SK-N-SH (cell line): ENCODE measurements at regions not wholly inside any gene's neighbourhood (a gene's known extent, or its start where the extent isn't known, plus 50 kb on each side); places are given as distances from the start of the nearest gene placed in this dataset.
"Not testable (repeated sequence)": the region's sequence is repeated elsewhere in the genome, so short reads cannot be mapped to it uniquely, and the experiment has no call there.

ENCODE experiments used
- CTCF ChIA-PET: fragments of 300-600, 350-600 bp; formaldehyde crosslinking; extraction: SDS; loops from one replicate; lab custom pipeline; 2021; lab: Yijun Ruan, JAX
- POLR2A ChIA-PET: fragments of 350-600 bp; sonication (Branson Sonifier 250); formaldehyde crosslinking; extraction: SDS; loops from one replicate; lab custom pipeline; 2020; ENCODE audit warnings: antibody characterized with exemption, inconsistent platforms; lab: Yijun Ruan, JAX
- DNase-seq: peaks from one replicate; pipeline ENCODE4 v3.0.0; 2012
- H2AFZ ChIP-seq: fragments of 200-600 bp; sonication (generic); 2 replicates; pipeline ENCODE4 v1.8.1; 2016; ENCODE audit warnings: antibody characterized with exemption, mild to moderate bottlenecking, low read depth
- H3F3A ChIP-seq: fragments of 200-600 bp; sonication (generic); replicated peaks from 2 replicates; pipeline ENCODE3; 2016; ENCODE audit warnings: antibody characterized with exemption, mild to moderate bottlenecking; ENCODE audit not compliant: insufficient read depth
- H3K27ac ChIP-seq, 2 experiments: fragments of 200-500 bp in 1 of 2; fragments of 200-600 bp in 1 of 2; sonication (Bioruptor generic) in 1 of 2; sonication (generic), shearing (Covaris generic) in 1 of 2; 2 replicates each; pipeline versions ENCODE4 v1.5.1 to v1.6.1; 2014 to 2016; ENCODE audit warnings: low read depth in 2 of 2, inconsistent platforms in 1 of 2, low read length in 1 of 2, mild to moderate bottlenecking in 1 of 2, mixed read lengths in 1 of 2
- H3K27me3 ChIP-seq: fragments of 200-600 bp; sonication (generic), shearing (Covaris generic); 2 replicates; pipeline ENCODE4 v1.6.1; 2016; ENCODE audit warnings: mixed run types; ENCODE audit not compliant: insufficient read depth
- H3K36me3 ChIP-seq, 2 experiments: fragments of 200-500 bp in 1 of 2; fragments of 200-600 bp in 1 of 2; sonication (Bioruptor generic) in 1 of 2; sonication (generic) in 1 of 2; replicated peaks in 1 of 2; 2 replicates each; pipeline versions ENCODE3 to v1.5.1; 2014 to 2016; ENCODE audit warnings: low read length in 1 of 2, mild to moderate bottlenecking in 1 of 2; ENCODE audit not compliant: insufficient read depth in 2 of 2, control insufficient read depth in 1 of 2
- H3K4me1 ChIP-seq, 2 experiments: fragments of 200-500 bp in 1 of 2; fragments of 200-600 bp in 1 of 2; sonication (Bioruptor generic) in 1 of 2; sonication (generic), shearing (Covaris generic) in 1 of 2; 2 replicates each; pipeline versions ENCODE4 v1.5.1 to v1.6.1; 2014 to 2016; ENCODE audit warnings: low read depth in 1 of 2, low read length in 1 of 2, mixed run types in 1 of 2; ENCODE audit not compliant: insufficient read depth in 2 of 2, control insufficient read depth in 1 of 2
- H3K4me2 ChIP-seq: fragments of 200-600 bp; sonication (generic), shearing (Covaris generic); 2 replicates; pipeline ENCODE4 v1.6.1; 2017; ENCODE audit warnings: mixed run types
- H3K4me3 ChIP-seq, 2 experiments: fragments of 200-500 bp in 1 of 2; fragments of 200-600 bp in 1 of 2; sonication (Bioruptor generic) in 1 of 2; sonication (generic), shearing (Covaris generic) in 1 of 2; 2 replicates each; pipeline versions ENCODE4 v1.5.1 to v1.8.1; 2014 to 2016; ENCODE audit warnings: low read depth in 2 of 2, inconsistent platforms in 1 of 2, low read length in 1 of 2, mild to moderate bottlenecking in 1 of 2, mixed read lengths in 1 of 2, moderate library complexity in 1 of 2
- H3K79me2 ChIP-seq: fragments of 200-600 bp; sonication (generic); 2 replicates; pipeline ENCODE4 v1.8.1; 2017; ENCODE audit warnings: mild to moderate bottlenecking; ENCODE audit not compliant: insufficient read depth
- H3K9ac ChIP-seq: fragments of 200-600 bp; sonication (generic); 2 replicates; pipeline ENCODE4 v1.6.1; 2017; ENCODE audit warnings: mixed run types
- H3K9me2 ChIP-seq: fragments of 200-600 bp; sonication (generic); 2 replicates; pipeline ENCODE4 v1.6.1; 2017; ENCODE audit warnings: mixed run types
- H3K9me3 ChIP-seq: fragments of 200-600 bp; sonication (generic); 2 replicates; pipeline ENCODE4 v1.6.1; 2017; ENCODE audit warnings: mixed run types, mild to moderate bottlenecking, moderate library complexity
- H4K20me1 ChIP-seq: fragments of 200-600 bp; sonication (generic); 2 replicates; pipeline ENCODE4 v1.6.1; 2017; ENCODE audit warnings: mild to moderate bottlenecking, mixed run types; ENCODE audit not compliant: insufficient read depth
- ELF1 ChIP-seq: IDR thresholded peaks from 2 replicates; pipeline ENCODE4 v1.4.0; 2012
- FOSL2 ChIP-seq: IDR thresholded peaks from 2 replicates; pipeline ENCODE4 v1.4.0; 2012; ENCODE audit warnings: low read depth, mild to moderate bottlenecking, moderate library complexity, borderline replicate concordance
- FOXM1 ChIP-seq: IDR thresholded peaks from 2 replicates; pipeline ENCODE4 v1.4.0; 2012; ENCODE audit warnings: low read depth, mild to moderate bottlenecking
- GATA2 ChIP-seq: sonication (generic); formaldehyde crosslinking; IDR thresholded peaks from 2 replicates; pipeline ENCODE4 v1.5.0; 2020; ENCODE audit warnings: mild to moderate bottlenecking, missing genetic modification reagents
- JUND ChIP-seq: IDR thresholded peaks from 2 replicates; pipeline ENCODE4 v1.4.0; 2012
- MEF2A ChIP-seq: IDR thresholded peaks from 2 replicates; pipeline ENCODE4 v1.4.0; 2012; ENCODE audit warnings: low read depth, borderline replicate concordance
- MXI1 ChIP-seq: IDR thresholded peaks from 2 replicates; pipeline ENCODE4 v1.6.1; 2012; ENCODE audit warnings: mild to moderate bottlenecking, low read depth, low read length, improper control_type of control experiment
- POLR2AphosphoS5 ChIP-seq: IDR thresholded peaks from 2 replicates; pipeline ENCODE4 v1.6.1; 2012; ENCODE audit warnings: low read depth, low read length
- RCOR1 ChIP-seq: fragments of 150-350 bp; IDR thresholded peaks from 2 replicates; pipeline ENCODE4 v1.6.1; 2017; ENCODE audit warnings: antibody characterized with exemption, low read length
- SIN3A ChIP-seq: IDR thresholded peaks from 2 replicates; pipeline ENCODE4 v1.6.1; 2012; ENCODE audit warnings: low read depth, mild to moderate bottlenecking, low read length, moderate library complexity, borderline replicate concordance
- SMC3 ChIP-seq: IDR thresholded peaks from 2 replicates; pipeline ENCODE4 v1.6.1; 2012; ENCODE audit warnings: low read depth, low read length, improper control_type of control experiment
- TAF1 ChIP-seq: IDR thresholded peaks from 2 replicates; pipeline ENCODE4 v1.6.1; 2012; ENCODE audit warnings: low read depth, mild to moderate bottlenecking, low read length, moderate library complexity, borderline replicate concordance
- TCF12 ChIP-seq: IDR thresholded peaks from 2 replicates; pipeline ENCODE4 v1.4.0; 2012
- WGBS: methylation state at CpG from one replicate; pipeline ENCODE4 v1.1.6; 2017; ENCODE audit warnings: low lambda C conversion rate; 5-methylcytosine and 5-hydroxymethylcytosine counted together
- TF ChIP-seq, protein P1 (sequence below): fragments of 150-350 bp; IDR thresholded peaks from 2 replicates; pipeline ENCODE4 v1.6.1; 2017; ENCODE audit warnings: antibody characterized with exemption, low read length, low read depth, borderline replicate concordance
- TF ChIP-seq, protein P2 (sequence below): fragments of 200-600 bp; sonication (generic); IDR thresholded peaks from 2 replicates; pipeline ENCODE4 v1.6.1; 2017; ENCODE audit warnings: antibody characterized with exemption, mild to moderate bottlenecking, moderate library complexity
- TF ChIP-seq, protein P3 (sequence below): fragments of 150-350 bp; IDR thresholded peaks from 2 replicates; pipeline ENCODE4 v1.6.1; 2016; ENCODE audit warnings: mild to moderate bottlenecking, low read depth, low read length
- TF ChIP-seq, protein P4 (sequence below): IDR thresholded peaks from 2 replicates; pipeline ENCODE4 v1.4.0; 2012; ENCODE audit warnings: low read depth, borderline replicate concordance
- TF ChIP-seq, protein P5 (sequence below): IDR thresholded peaks from 2 replicates; pipeline ENCODE4 v1.4.0; 2012; ENCODE audit warnings: low read depth
- TF ChIP-seq, protein P6 (sequence below): IDR thresholded peaks from 2 replicates; pipeline ENCODE4 v1.4.0; 2012; ENCODE audit warnings: low read depth, borderline replicate concordance

DNA sequence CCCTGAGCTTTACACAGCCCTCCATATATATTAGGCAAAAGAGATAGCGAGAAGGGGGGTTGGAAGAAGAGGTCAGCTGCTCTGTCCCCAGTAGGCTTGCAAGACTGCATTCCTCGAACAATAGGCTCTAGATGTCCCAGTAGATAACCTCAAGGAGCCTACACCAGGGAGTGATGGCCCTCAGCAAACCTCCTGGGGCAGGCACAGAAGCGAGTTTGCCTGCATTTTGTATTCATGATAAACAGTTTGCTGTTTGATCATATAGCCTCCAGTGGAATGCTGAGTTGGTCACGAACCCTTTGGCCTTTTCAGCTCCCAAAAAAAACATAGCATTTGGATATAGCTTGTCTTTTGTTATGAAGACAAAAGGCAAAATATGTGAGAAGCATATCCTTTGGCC, 95.1 kb upstream of the GRAMD1B start:
- no peak overlapping the region for H3K4me2 ChIP-seq
- H3F3A ChIP-seq, result no peaks in the 10 kb centered on the region
- no peak for DNase-seq
- H3K79me2 ChIP-seq, result no peaks in the 10 kb centered on the region
- no peaks in the 10 kb centered on the region for H3K36me3 ChIP-seq
- no peaks in the 10 kb centered on the region for H3K9me3 ChIP-seq
- CTCF ChIA-PET, result interaction anchor here (0.7 to 1.5 kb wide), 5 partner anchors 11 to 129 kb away, joined by 3 to 7 read pairs (median 3); no protein-coding TSS in a partner anchor
- H4K20me1 ChIP-seq, result no peaks in the 10 kb centered on the region
- no peak overlapping the region for H3K27ac ChIP-seq
- no peak overlapping the region for H3K4me3 ChIP-seq
- no peak overlapping the region for H2AFZ ChIP-seq
- no peak overlapping the region for H3K9ac ChIP-seq
- H3K4me1 ChIP-seq, result peaks cover 0 to 8% of the 10 kb centered on the region in 2 experiments; a peak in 2 of 4 replicates
- no peak for TF ChIP-seq FOXM1
- TF ChIP-seq, protein P1, sequence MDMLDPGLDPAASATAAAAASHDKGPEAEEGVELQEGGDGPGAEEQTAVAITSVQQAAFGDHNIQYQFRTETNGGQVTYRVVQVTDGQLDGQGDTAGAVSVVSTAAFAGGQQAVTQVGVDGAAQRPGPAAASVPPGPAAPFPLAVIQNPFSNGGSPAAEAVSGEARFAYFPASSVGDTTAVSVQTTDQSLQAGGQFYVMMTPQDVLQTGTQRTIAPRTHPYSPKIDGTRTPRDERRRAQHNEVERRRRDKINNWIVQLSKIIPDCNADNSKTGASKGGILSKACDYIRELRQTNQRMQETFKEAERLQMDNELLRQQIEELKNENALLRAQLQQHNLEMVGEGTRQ, result no peak
- TF ChIP-seq FOSL2, result no peak
- TF ChIP-seq, protein P2, sequence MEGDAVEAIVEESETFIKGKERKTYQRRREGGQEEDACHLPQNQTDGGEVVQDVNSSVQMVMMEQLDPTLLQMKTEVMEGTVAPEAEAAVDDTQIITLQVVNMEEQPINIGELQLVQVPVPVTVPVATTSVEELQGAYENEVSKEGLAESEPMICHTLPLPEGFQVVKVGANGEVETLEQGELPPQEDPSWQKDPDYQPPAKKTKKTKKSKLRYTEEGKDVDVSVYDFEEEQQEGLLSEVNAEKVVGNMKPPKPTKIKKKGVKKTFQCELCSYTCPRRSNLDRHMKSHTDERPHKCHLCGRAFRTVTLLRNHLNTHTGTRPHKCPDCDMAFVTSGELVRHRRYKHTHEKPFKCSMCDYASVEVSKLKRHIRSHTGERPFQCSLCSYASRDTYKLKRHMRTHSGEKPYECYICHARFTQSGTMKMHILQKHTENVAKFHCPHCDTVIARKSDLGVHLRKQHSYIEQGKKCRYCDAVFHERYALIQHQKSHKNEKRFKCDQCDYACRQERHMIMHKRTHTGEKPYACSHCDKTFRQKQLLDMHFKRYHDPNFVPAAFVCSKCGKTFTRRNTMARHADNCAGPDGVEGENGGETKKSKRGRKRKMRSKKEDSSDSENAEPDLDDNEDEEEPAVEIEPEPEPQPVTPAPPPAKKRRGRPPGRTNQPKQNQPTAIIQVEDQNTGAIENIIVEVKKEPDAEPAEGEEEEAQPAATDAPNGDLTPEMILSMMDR, result no peak
- TF ChIP-seq SIN3A, result no peak
- TF ChIP-seq, protein P3, sequence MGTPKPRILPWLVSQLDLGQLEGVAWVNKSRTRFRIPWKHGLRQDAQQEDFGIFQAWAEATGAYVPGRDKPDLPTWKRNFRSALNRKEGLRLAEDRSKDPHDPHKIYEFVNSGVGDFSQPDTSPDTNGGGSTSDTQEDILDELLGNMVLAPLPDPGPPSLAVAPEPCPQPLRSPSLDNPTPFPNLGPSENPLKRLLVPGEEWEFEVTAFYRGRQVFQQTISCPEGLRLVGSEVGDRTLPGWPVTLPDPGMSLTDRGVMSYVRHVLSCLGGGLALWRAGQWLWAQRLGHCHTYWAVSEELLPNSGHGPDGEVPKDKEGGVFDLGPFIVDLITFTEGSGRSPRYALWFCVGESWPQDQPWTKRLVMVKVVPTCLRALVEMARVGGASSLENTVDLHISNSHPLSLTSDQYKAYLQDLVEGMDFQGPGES, result no peak
- TF ChIP-seq, protein P4, sequence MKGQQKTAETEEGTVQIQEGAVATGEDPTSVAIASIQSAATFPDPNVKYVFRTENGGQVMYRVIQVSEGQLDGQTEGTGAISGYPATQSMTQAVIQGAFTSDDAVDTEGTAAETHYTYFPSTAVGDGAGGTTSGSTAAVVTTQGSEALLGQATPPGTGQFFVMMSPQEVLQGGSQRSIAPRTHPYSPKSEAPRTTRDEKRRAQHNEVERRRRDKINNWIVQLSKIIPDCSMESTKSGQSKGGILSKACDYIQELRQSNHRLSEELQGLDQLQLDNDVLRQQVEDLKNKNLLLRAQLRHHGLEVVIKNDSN, result no peak
- no peak for TF ChIP-seq MEF2A
- no peak for TF ChIP-seq MXI1
- TF ChIP-seq JUND, result no peak
- TF ChIP-seq, protein P5, sequence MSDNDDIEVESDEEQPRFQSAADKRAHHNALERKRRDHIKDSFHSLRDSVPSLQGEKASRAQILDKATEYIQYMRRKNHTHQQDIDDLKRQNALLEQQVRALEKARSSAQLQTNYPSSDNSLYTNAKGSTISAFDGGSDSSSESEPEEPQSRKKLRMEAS, result no peak
- no peak for TF ChIP-seq POLR2AphosphoS5
- TF ChIP-seq GATA2 (CRISPR knock-in tag), result no peak
- TF ChIP-seq, protein P6, sequence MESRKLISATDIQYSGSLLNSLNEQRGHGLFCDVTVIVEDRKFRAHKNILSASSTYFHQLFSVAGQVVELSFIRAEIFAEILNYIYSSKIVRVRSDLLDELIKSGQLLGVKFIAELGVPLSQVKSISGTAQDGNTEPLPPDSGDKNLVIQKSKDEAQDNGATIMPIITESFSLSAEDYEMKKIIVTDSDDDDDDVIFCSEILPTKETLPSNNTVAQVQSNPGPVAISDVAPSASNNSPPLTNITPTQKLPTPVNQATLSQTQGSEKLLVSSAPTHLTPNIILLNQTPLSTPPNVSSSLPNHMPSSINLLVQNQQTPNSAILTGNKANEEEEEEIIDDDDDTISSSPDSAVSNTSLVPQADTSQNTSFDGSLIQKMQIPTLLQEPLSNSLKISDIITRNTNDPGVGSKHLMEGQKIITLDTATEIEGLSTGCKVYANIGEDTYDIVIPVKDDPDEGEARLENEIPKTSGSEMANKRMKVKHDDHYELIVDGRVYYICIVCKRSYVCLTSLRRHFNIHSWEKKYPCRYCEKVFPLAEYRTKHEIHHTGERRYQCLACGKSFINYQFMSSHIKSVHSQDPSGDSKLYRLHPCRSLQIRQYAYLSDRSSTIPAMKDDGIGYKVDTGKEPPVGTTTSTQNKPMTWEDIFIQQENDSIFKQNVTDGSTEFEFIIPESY, result no peak
- TF ChIP-seq TAF1, result no peak
- TF ChIP-seq SMC3, result no peak
- no peak for TF ChIP-seq RCOR1
- no peak for TF ChIP-seq TCF12
- TF ChIP-seq ELF1, result no peak
- H3K27me3 ChIP-seq, result no peaks in the 10 kb centered on the region
- WGBS, result 62% methylated on average over 3 of the region's 4 CpGs
- H3K9me2 ChIP-seq, result no peaks in the 10 kb centered on the region
- POLR2A ChIA-PET, result no interaction called here

DNA sequence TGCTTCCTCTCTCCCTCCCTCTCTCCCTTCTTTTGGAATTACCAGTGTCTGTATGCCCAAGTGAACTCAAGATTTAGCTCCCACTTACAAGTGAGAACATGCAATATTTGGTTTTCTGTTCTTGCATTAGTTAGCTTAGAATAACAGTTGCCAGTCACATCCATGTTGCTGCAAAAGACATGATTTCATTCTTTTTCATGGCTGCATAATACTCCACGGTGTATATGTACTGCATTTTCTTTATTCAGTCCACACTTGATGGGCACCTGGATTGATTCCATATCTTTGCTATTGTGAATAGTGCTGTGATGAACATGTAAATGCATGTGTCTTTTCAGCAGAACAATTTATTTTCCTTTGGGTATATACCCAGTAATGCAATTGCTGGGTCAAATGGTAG, 97.5 kb upstream of the GRAMD1B start:
- H3K4me3 ChIP-seq, H3K79me2 ChIP-seq, H3K9me3 ChIP-seq, H3K4me2 ChIP-seq, H4K20me1 ChIP-seq, H3K4me1 ChIP-seq, DNase-seq, H3K27ac ChIP-seq, POLR2A ChIA-PET, H3K27me3 ChIP-seq, H3F3A ChIP-seq, H3K9ac ChIP-seq, CTCF ChIA-PET, H3K9me2 ChIP-seq, H2AFZ ChIP-seq, H3K36me3 ChIP-seq: not testable (repeated sequence)
- 76% methylated on average over 1 of the region's 1 CpG for WGBS
